ENCODE measurements at regions not wholly inside any gene's neighbourhood (a gene's known extent, or its start where the extent isn't known, plus 50 kb on each side); places are given as distances from the start of the nearest gene placed in this dataset.

DNA sequence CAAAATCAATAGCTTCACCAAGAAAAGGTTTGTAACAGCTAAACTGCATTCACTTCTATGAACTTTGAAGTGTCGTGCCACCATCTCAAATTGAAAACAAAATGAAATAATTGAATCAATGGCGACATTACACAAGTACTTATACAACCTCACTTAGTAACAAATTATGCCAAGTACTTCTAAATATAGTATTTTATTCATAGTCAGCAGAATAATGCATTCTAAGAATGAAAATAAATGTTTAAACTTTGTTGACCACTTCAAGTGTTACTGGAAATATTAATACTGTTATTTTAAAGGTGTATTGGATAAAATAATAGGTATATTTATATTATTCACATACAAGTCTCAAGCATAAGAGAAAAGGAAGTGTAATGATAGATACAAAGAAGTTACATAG is 280.1 kb upstream of the HTR1E start:
- TF ChIP-seq, protein P1, sequence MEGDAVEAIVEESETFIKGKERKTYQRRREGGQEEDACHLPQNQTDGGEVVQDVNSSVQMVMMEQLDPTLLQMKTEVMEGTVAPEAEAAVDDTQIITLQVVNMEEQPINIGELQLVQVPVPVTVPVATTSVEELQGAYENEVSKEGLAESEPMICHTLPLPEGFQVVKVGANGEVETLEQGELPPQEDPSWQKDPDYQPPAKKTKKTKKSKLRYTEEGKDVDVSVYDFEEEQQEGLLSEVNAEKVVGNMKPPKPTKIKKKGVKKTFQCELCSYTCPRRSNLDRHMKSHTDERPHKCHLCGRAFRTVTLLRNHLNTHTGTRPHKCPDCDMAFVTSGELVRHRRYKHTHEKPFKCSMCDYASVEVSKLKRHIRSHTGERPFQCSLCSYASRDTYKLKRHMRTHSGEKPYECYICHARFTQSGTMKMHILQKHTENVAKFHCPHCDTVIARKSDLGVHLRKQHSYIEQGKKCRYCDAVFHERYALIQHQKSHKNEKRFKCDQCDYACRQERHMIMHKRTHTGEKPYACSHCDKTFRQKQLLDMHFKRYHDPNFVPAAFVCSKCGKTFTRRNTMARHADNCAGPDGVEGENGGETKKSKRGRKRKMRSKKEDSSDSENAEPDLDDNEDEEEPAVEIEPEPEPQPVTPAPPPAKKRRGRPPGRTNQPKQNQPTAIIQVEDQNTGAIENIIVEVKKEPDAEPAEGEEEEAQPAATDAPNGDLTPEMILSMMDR (IDR thresholded peaks at IDR 0.05), result no peak
- TF ChIP-seq POLR2A (IDR thresholded peaks at IDR 0.05), result no peak
